Caco-2 (cell line): ENCODE measurements at regions not wholly inside any gene's neighbourhood (a gene's known extent, or its start where the extent isn't known, plus 50 kb on each side); places are given as distances from the start of the nearest gene placed in this dataset.

Experiments used
- BruUV-seq: library from RNA; stranded (reverse); fragments of 400-500 nt; replicated peaks from 2 replicates; lab custom pipeline; 2021; lab: Mats Ljungman, UMichigan
- CTCF ChIA-PET: fragments of 300-600 bp; sonication (Branson Sonifier 250); formaldehyde crosslinking; loops from one replicate; lab custom pipeline; 2022; ENCODE audit warnings: antibody characterized with exemption; lab: Charles Lee
- POLR2A ChIA-PET: fragments of 300-600 bp; sonication (Branson Sonifier 250); formaldehyde crosslinking; loops from one replicate; lab custom pipeline; 2022; ENCODE audit warnings: antibody characterized with exemption; lab: Charles Lee
- DNase-seq, 2 experiments: peaks; one replicate each; pipeline versions ENCODE4 v3.0.0 to v3.0.0-alpha.2; 2020 to 2022
- H3K27me3 ChIP-seq: replicated peaks from 2 replicates; pipeline ENCODE4 v1.6.0; 2011; ENCODE audit warnings: low read length; ENCODE audit not compliant: control insufficient read depth, insufficient read depth
- H3K36me3 ChIP-seq: 2 replicates; pipeline ENCODE4 v1.5.1; 2011; ENCODE audit warnings: low read length; ENCODE audit not compliant: control insufficient read depth, insufficient read depth
- H3K4me1 ChIP-seq: fragments of 250-450 bp; sonication (Bioruptor Pico); 2 replicates; pipeline ENCODE4 v1.5.1; 2020; ENCODE audit warnings: mild to moderate bottlenecking
- H3K4me3 ChIP-seq: 2 replicates; pipeline ENCODE4 v1.5.1; 2011; ENCODE audit warnings: low read depth, mild to moderate bottlenecking, control low read depth, low read length
- H3K9me3 ChIP-seq: fragments of 250-450 bp; sonication (Bioruptor Pico); 2 replicates; pipeline ENCODE4 v1.5.1; 2020; ENCODE audit warnings: mild to moderate bottlenecking, moderate library complexity
- H3K27ac Mint-ChIP-seq: one replicate; pipeline ENCODE4 v1.8.0; 2022; ENCODE audit warnings: mixed read lengths; ENCODE audit not compliant: unreplicated experiment
- H3K27me3 Mint-ChIP-seq: one replicate; pipeline ENCODE4 v1.8.0; 2022; ENCODE audit warnings: mixed read lengths; ENCODE audit not compliant: insufficient read depth, unreplicated experiment
- H3K36me3 Mint-ChIP-seq: one replicate; pipeline ENCODE4 v1.8.0; 2022; ENCODE audit warnings: mild to moderate bottlenecking, mixed read lengths; ENCODE audit not compliant: insufficient read depth, unreplicated experiment
- H3K4me1 Mint-ChIP-seq: one replicate; pipeline ENCODE4 v1.8.0; 2022; ENCODE audit warnings: low read depth, mixed read lengths; ENCODE audit not compliant: unreplicated experiment
- H3K4me3 Mint-ChIP-seq: one replicate; pipeline ENCODE4 v1.8.0; 2022; ENCODE audit warnings: mild to moderate bottlenecking, moderate library complexity, mixed read lengths; ENCODE audit not compliant: unreplicated experiment
- H3K9me3 Mint-ChIP-seq: one replicate; pipeline ENCODE4 v1.8.0; 2022; ENCODE audit warnings: mixed read lengths; ENCODE audit not compliant: unreplicated experiment
- CTCF ChIP-seq, 2 experiments: fragments of 200-600 bp in 1 of 2; IDR thresholded peaks; 1 replicate in 1 of 2; 2 replicates in 1 of 2; pipeline versions ENCODE4 v1.5.1 to v1.8.0; 2011 to 2022; ENCODE audit warnings: antibody characterized with exemption in 1 of 2, control low read depth in 1 of 2, inconsistent platforms in 1 of 2, low read depth in 1 of 2, low read length in 1 of 2, mild to moderate bottlenecking in 1 of 2, moderate library complexity in 1 of 2; ENCODE audit not compliant: insufficient read depth in 1 of 2, severe bottlenecking in 1 of 2, unreplicated experiment in 1 of 2
- intact Hi-C: fragments of 100-400 bp; cut with micrococcal nuclease; formaldehyde crosslinking; loops from one replicate; pipeline ENCODE4 v1.10.0; 2022; ENCODE audit not compliant: unreplicated experiment

- DNase-seq: no peak
- Mint-ChIP-seq H3K4me3 (no peak overlapping the region), H3K27me3 (no peaks in the 10 kb centered on the region), H3K4me1 (no peaks in the 10 kb centered on the region), H3K27ac (no peak overlapping the region), H3K9me3 (peaks cover 19% of the 10 kb centered on the region), H3K36me3 (no peaks in the 10 kb centered on the region)
- H3K36me3 ChIP-seq: no peaks in the 10 kb centered on the region
- no peaks in the 10 kb centered on the region for H3K27me3 ChIP-seq
- ChIA-PET POLR2A (no interaction called here), CTCF (no interaction called here)
- H3K9me3 ChIP-seq: no peaks in the 10 kb centered on the region
- H3K4me3 ChIP-seq: no peak overlapping the region
- no peaks in the 10 kb centered on the region for H3K4me1 ChIP-seq
- TF ChIP-seq CTCF (IDR thresholded peaks at IDR 0.05; ENCODE audit: insufficient read depth in 1 of 2, low read depth in 1 of 2, low read length in 1 of 2, severe bottlenecking in 1 of 2, unreplicated experiment in 1 of 2): no peak
- BruUV-seq: no TSS peak
- intact Hi-C loops: no loop called here
Observed at GRCh38 chr2:211259831-211260476, 703.6 kb downstream of the CPS1 start.

DNA sequence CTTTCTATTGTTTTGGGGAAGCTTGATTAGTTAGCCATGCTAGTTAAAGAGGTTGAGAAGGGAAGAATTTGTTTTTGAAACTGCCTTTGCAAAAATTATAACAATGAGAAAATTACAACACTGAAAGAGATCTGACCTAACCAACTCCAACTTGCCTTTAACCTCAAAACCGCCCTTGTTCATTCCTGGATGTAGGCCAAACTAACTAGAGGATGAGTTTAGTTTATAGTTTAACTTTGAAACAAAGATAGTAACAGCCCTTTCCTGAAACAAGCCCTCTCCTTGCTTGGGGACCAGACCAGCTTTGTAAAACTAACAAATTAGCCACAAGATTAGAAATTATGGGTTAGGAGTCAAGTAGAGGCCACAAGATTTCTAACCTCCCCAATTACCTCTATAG, 713.9 kb downstream of the CPS1 start:
- H3K9me3 Mint-ChIP-seq: peaks cover 11% of the 10 kb centered on the region
- DNase-seq: no peak
- no peaks in the 10 kb centered on the region for H3K36me3 ChIP-seq
- H3K9me3 ChIP-seq: no peaks in the 10 kb centered on the region; the same call in 1 of the 2 replicates
- intact Hi-C loops: no loop called here
- no peaks in the 10 kb centered on the region for H3K4me1 Mint-ChIP-seq
- no peaks in the 10 kb centered on the region for H3K36me3 Mint-ChIP-seq
- no peaks in the 10 kb centered on the region for H3K27me3 ChIP-seq
- no peak overlapping the region for H3K4me3 Mint-ChIP-seq
- H3K27me3 Mint-ChIP-seq: no peaks in the 10 kb centered on the region
- H3K4me1 ChIP-seq: no peaks in the 10 kb centered on the region
- H3K27ac Mint-ChIP-seq: no peak overlapping the region
- ChIA-PET POLR2A (no interaction called here), CTCF (no interaction called here)
- no peak overlapping the region for H3K4me3 ChIP-seq
- no peak for TF ChIP-seq CTCF (IDR thresholded peaks at IDR 0.05; ENCODE audit: insufficient read depth in 1 of 2, low read depth in 1 of 2, low read length in 1 of 2, severe bottlenecking in 1 of 2, unreplicated experiment in 1 of 2)
- no TSS peak for BruUV-seq

DNA sequence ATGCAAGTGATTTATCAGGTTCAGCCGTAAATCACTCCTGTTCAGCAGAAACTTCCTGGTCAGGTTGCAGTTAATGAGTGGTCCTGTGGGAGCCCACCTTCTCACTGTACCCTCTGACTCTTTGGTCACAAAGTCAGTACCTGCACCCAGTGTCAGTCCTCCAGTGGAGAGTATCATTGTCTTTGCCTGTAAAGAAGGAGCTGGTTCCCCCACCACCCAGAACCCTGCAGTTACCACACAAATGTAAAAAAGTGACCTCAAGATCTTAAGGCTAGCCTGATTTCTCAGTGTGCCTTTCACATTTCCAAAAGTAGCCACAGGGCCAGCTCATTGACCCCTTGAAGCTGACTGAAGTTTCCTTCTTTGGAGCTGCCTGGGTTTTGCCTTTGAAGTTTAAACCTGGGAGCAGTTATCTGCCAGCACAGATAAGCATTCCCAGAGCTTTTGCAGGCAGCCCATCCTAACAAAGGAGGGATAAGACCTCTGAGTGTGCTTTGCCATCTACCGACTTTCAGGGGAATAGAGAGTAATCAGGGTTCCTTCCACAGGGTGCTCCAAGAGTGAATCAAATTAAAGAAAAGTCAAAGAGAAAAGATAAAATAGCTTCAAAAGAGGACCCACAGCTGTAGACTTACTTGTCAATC, 725.2 kb downstream of the CPS1 start:
- Mint-ChIP-seq H3K27ac (no peak overlapping the region), H3K4me1 (peaks cover 13% of the 10 kb centered on the region), H3K27me3 (no peaks in the 10 kb centered on the region), H3K9me3 (no peaks in the 10 kb centered on the region), H3K36me3 (no peaks in the 10 kb centered on the region), H3K4me3 (no peak overlapping the region)
- H3K4me3 ChIP-seq: no peak overlapping the region
- no peaks in the 10 kb centered on the region for H3K9me3 ChIP-seq
- peak in 1 of 2 experiments; percentile 29 for TF ChIP-seq CTCF (IDR thresholded peaks at IDR 0.05; ENCODE audit: insufficient read depth in 1 of 2, low read depth in 1 of 2, low read length in 1 of 2, severe bottlenecking in 1 of 2, unreplicated experiment in 1 of 2)
- CTCF ChIA-PET: interaction anchor here (1.0 kb wide), 1 partner anchor 65 kb away, joined by 6 read pairs; no protein-coding TSS in a partner anchor
- POLR2A ChIA-PET: no interaction called here
- intact Hi-C loops: loop anchor here (1.0 to 2.0 kb wide), 3 partner anchors 33 to 196 kb away; no protein-coding TSS in a partner anchor
- DNase-seq: peak; percentile 48 to 59
- H3K36me3 ChIP-seq: no peaks in the 10 kb centered on the region
- peaks cover 15% of the 10 kb centered on the region for H3K4me1 ChIP-seq
- no TSS peak for BruUV-seq
- H3K27me3 ChIP-seq: no peaks in the 10 kb centered on the region
